Adrenal gland (tissue), 9 donors: ENCODE measurements at regions not wholly inside any gene's neighbourhood (a gene's known extent, or its start where the extent isn't known, plus 50 kb on each side); places are given as distances from the start of the nearest gene placed in this dataset.

Experiments
- DNase-seq, 7 donors: peaks; one replicate each; pipeline ENCODE4 v3.0.0-alpha.2; 2019 to 2020
- H3K27ac ChIP-seq, 5 donors: fragments of 200-600 bp; sonication (generic) in 4 of 5; 1 replicate in 3 of 5; 2 replicates in 2 of 5; pipeline versions ENCODE4 v1.5.1 to v1.8.0; 2016 to 2020; ENCODE audit warnings: mild to moderate bottlenecking in 1 of 5
- H3K27me3 ChIP-seq: fragments of 200-600 bp; 2 replicates; pipeline ENCODE4 v1.8.0; 2021
- H3K36me3 ChIP-seq, 2 donors: fragments of 200-600 bp; replicated peaks in 1 of 2; 1 replicate in 1 of 2; 2 replicates in 1 of 2; pipeline versions ENCODE4 v1.5.1 to v1.8.0; 2018 to 2022
- H3K4me1 ChIP-seq, 2 donors: fragments of 200-600 bp; replicated peaks in 1 of 2; 1 replicate in 1 of 2; 2 replicates in 1 of 2; pipeline versions ENCODE4 v1.5.1 to v1.8.0; 2018 to 2021
- H3K4me3 ChIP-seq, 4 donors: fragments of 200-600 bp; sonication (generic) in 3 of 4; one replicate each; pipeline ENCODE4 v1.5.1; 2016 to 2018
- H3K9me3 ChIP-seq, 3 donors: fragments of 200-600 bp; sonication (generic) in 1 of 3; replicated peaks in 1 of 3; 1 replicate in 2 of 3; 2 replicates in 1 of 3; pipeline versions ENCODE4 v1.5.1 to v1.8.0; 2016 to 2021
- CTCF ChIP-seq, 6 experiments: fragments of 450-650 bp in 4 of 6; fragments of 200-600 bp in 2 of 6; sonication (generic) in 1 of 6; IDR thresholded peaks; 1 replicate in 5 of 6; 2 replicates in 1 of 6; pipeline versions ENCODE4 v1.5.1 to v1.8.0; 2016 to 2021; ENCODE audit warnings: antibody characterized with exemption in 6 of 6, mild to moderate bottlenecking in 2 of 6, moderate library complexity in 1 of 6
- POLR2A ChIP-seq, 2 donors: fragments of 450-650 bp; IDR thresholded peaks; one replicate each; pipeline ENCODE4 v1.6.1; 2017; ENCODE audit warnings: antibody characterized with exemption in 2 of 2, mild to moderate bottlenecking in 2 of 2, moderate library complexity in 1 of 2
- WGBS, 4 donors: extraction: QIAGEN DNeasy Blood & Tissue Kit in 2 of 4; methylation state at CpG; one replicate each; pipeline versions ENCODE4 v1.1.5 to v1.1.7; 2013 to 2017; 5-methylcytosine and 5-hydroxymethylcytosine counted together
- intact Hi-C, 2 donors: fragments of 100-400 bp; cut with DNase I; formaldehyde crosslinking; loops; one replicate each; pipeline versions ENCODE4 v1.14.1 to v1.15.0; 2022 to 2023
- donor health status: healthy with polysubstance abuse.
- donor health status: Bipolar disorder and iron deficiency.
- donor health status: DM: yes; HTN: yes; CAD: no.
- donor health status: DM: no; HTN: no; CAD: no.
- donor health status: DM: no; HTN: no; CAD: no.

- Histone ChIP-seq H3K9me3 (no peaks in the 10 kb centered on the region), H3K27me3 (no peaks in the 10 kb centered on the region), H3K4me1 (no peaks in the 10 kb centered on the region), H3K36me3 (no peaks in the 10 kb centered on the region), H3K27ac (no peak overlapping the region), H3K4me3 (no peak overlapping the region)
- TF ChIP-seq CTCF (IDR thresholded peaks at IDR 0.05): no peak
- TF ChIP-seq POLR2A (IDR thresholded peaks at IDR 0.05): no peak
- DNase-seq: no peak
- intact Hi-C loops: no loop called here
- WGBS, 4 donors: 80 to 85% (median 82%) methylated on average over 10 of the region's 10 CpGs
Observed at GRCh38 chr11:95589893-95590612, 199.5 kb downstream of the FAM76B start.

- no peaks in the 10 kb centered on the region for H3K36me3 ChIP-seq
- H3K4me3 ChIP-seq: no peak overlapping the region
- H3K9me3 ChIP-seq: no peaks in the 10 kb centered on the region
- TF ChIP-seq CTCF (IDR thresholded peaks at IDR 0.05) (no peak), POLR2A (IDR thresholded peaks at IDR 0.05) (no peak)
- whole genome bisulfite sequencing, 4 donors: 84 to 92% (median 84%) methylated on average over 3 of the region's 3 CpGs
- intact Hi-C loops: no loop called here
- H3K27me3 ChIP-seq: no peaks in the 10 kb centered on the region
- no peak overlapping the region for H3K27ac ChIP-seq
- DNase-seq: no peak
- H3K4me1 ChIP-seq: no peaks in the 10 kb centered on the region
Observed at GRCh38 chr11:95588821-95589220, 200.8 kb downstream of the FAM76B start.

DNA sequence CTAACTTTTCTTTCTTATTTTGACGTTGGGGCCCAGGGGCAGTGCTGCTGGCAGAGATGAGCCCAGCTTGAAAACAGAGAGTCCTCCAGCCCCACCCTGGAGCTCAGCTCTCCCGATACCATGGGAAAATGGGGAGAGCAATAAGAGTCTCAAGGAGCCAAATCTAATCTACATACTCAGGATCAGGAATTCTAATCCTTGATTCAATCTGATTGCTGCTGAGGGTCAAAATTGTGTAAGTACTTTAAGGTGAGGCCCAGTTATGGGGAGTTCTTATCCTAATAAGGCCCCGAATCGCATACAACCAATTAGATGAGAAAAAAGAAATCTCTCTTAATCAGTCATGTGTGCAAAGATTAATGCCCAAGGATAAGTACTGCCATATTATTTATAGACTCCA lies 202.9 kb downstream of the FAM76B start:
- no peaks in the 10 kb centered on the region for H3K36me3 ChIP-seq
- 81 to 88% (median 85%) methylated on average over 4 of the region's 4 CpGs for WGBS, 4 donors
- no peak overlapping the region for H3K4me3 ChIP-seq
- no peaks in the 10 kb centered on the region for H3K27me3 ChIP-seq
- intact Hi-C loops: no loop called here
- no peak for DNase-seq
- H3K4me1 ChIP-seq: no peaks in the 10 kb centered on the region
- no peaks in the 10 kb centered on the region for H3K9me3 ChIP-seq
- H3K27ac ChIP-seq: no peak overlapping the region
- no peak for TF ChIP-seq CTCF (IDR thresholded peaks at IDR 0.05)
- no peak for TF ChIP-seq POLR2A (IDR thresholded peaks at IDR 0.05)

DNA sequence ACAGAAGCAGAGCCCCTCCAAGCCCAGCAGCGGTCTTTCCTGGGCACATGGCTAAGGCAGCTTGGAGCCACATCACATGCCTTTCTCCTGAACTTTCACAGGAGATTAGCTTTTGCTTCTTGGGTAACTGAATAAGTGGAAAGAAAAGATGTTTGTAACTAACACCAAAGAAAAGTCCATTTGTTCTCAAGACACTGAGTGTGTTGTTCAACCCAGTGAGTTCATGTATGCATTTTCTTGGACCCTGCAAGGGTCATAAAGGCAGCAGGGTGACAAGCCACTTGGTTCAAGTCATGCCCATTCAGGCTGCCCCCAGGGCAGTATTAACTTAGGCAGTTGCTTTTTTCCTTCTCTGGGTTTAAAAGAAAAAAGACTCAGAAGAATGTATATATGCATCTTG lies 203.4 kb downstream of the FAM76B start:
- Histone ChIP-seq H3K27me3 (no peaks in the 10 kb centered on the region), H3K36me3 (no peaks in the 10 kb centered on the region), H3K9me3 (no peaks in the 10 kb centered on the region), H3K4me1 (no peaks in the 10 kb centered on the region), H3K27ac (no peak overlapping the region), H3K4me3 (no peak overlapping the region)
- 90 to 100% (median 97%) methylated on average over 1 of the region's 1 CpG for WGBS, 4 donors
- DNase-seq: no peak
- intact Hi-C loops: no loop called here
- TF ChIP-seq CTCF (IDR thresholded peaks at IDR 0.05) (no peak), POLR2A (IDR thresholded peaks at IDR 0.05) (no peak)
